SK-N-SH (cell line): ENCODE measurements at regions not wholly inside any gene's neighbourhood (a gene's known extent, or its start where the extent isn't known, plus 50 kb on each side); places are given as distances from the start of the nearest gene placed in this dataset.

Experiments
- CTCF ChIA-PET: fragments of 300-600, 350-600 bp; formaldehyde crosslinking; extraction: SDS; loops from one replicate; lab custom pipeline; 2021; lab: Yijun Ruan, JAX
- POLR2A ChIA-PET: fragments of 350-600 bp; sonication (Branson Sonifier 250); formaldehyde crosslinking; extraction: SDS; loops from one replicate; lab custom pipeline; 2020; ENCODE audit warnings: antibody characterized with exemption, inconsistent platforms; lab: Yijun Ruan, JAX
- DNase-seq: peaks from one replicate; pipeline ENCODE4 v3.0.0; 2012
- H2AFZ ChIP-seq: fragments of 200-600 bp; sonication (generic); 2 replicates; pipeline ENCODE4 v1.8.1; 2016; ENCODE audit warnings: antibody characterized with exemption, mild to moderate bottlenecking, low read depth
- H3F3A ChIP-seq: fragments of 200-600 bp; sonication (generic); replicated peaks from 2 replicates; pipeline ENCODE3; 2016; ENCODE audit warnings: antibody characterized with exemption, mild to moderate bottlenecking; ENCODE audit not compliant: insufficient read depth
- H3K27ac ChIP-seq, 2 experiments: fragments of 200-500 bp in 1 of 2; fragments of 200-600 bp in 1 of 2; sonication (Bioruptor generic) in 1 of 2; sonication (generic), shearing (Covaris generic) in 1 of 2; 2 replicates each; pipeline versions ENCODE4 v1.5.1 to v1.6.1; 2014 to 2016; ENCODE audit warnings: low read depth in 2 of 2, inconsistent platforms in 1 of 2, low read length in 1 of 2, mild to moderate bottlenecking in 1 of 2, mixed read lengths in 1 of 2
- H3K27me3 ChIP-seq: fragments of 200-600 bp; sonication (generic), shearing (Covaris generic); 2 replicates; pipeline ENCODE4 v1.6.1; 2016; ENCODE audit warnings: mixed run types; ENCODE audit not compliant: insufficient read depth
- H3K36me3 ChIP-seq, 2 experiments: fragments of 200-500 bp in 1 of 2; fragments of 200-600 bp in 1 of 2; sonication (Bioruptor generic) in 1 of 2; sonication (generic) in 1 of 2; replicated peaks in 1 of 2; 2 replicates each; pipeline versions ENCODE3 to v1.5.1; 2014 to 2016; ENCODE audit warnings: low read length in 1 of 2, mild to moderate bottlenecking in 1 of 2; ENCODE audit not compliant: insufficient read depth in 2 of 2, control insufficient read depth in 1 of 2
- H3K4me1 ChIP-seq, 2 experiments: fragments of 200-500 bp in 1 of 2; fragments of 200-600 bp in 1 of 2; sonication (Bioruptor generic) in 1 of 2; sonication (generic), shearing (Covaris generic) in 1 of 2; 2 replicates each; pipeline versions ENCODE4 v1.5.1 to v1.6.1; 2014 to 2016; ENCODE audit warnings: low read depth in 1 of 2, low read length in 1 of 2, mixed run types in 1 of 2; ENCODE audit not compliant: insufficient read depth in 2 of 2, control insufficient read depth in 1 of 2
- H3K4me2 ChIP-seq: fragments of 200-600 bp; sonication (generic), shearing (Covaris generic); 2 replicates; pipeline ENCODE4 v1.6.1; 2017; ENCODE audit warnings: mixed run types
- H3K4me3 ChIP-seq, 2 experiments: fragments of 200-500 bp in 1 of 2; fragments of 200-600 bp in 1 of 2; sonication (Bioruptor generic) in 1 of 2; sonication (generic), shearing (Covaris generic) in 1 of 2; 2 replicates each; pipeline versions ENCODE4 v1.5.1 to v1.8.1; 2014 to 2016; ENCODE audit warnings: low read depth in 2 of 2, inconsistent platforms in 1 of 2, low read length in 1 of 2, mild to moderate bottlenecking in 1 of 2, mixed read lengths in 1 of 2, moderate library complexity in 1 of 2
- H3K79me2 ChIP-seq: fragments of 200-600 bp; sonication (generic); 2 replicates; pipeline ENCODE4 v1.8.1; 2017; ENCODE audit warnings: mild to moderate bottlenecking; ENCODE audit not compliant: insufficient read depth
- H3K9ac ChIP-seq: fragments of 200-600 bp; sonication (generic); 2 replicates; pipeline ENCODE4 v1.6.1; 2017; ENCODE audit warnings: mixed run types
- H3K9me2 ChIP-seq: fragments of 200-600 bp; sonication (generic); 2 replicates; pipeline ENCODE4 v1.6.1; 2017; ENCODE audit warnings: mixed run types
- H3K9me3 ChIP-seq: fragments of 200-600 bp; sonication (generic); 2 replicates; pipeline ENCODE4 v1.6.1; 2017; ENCODE audit warnings: mixed run types, mild to moderate bottlenecking, moderate library complexity
- H4K20me1 ChIP-seq: fragments of 200-600 bp; sonication (generic); 2 replicates; pipeline ENCODE4 v1.6.1; 2017; ENCODE audit warnings: mild to moderate bottlenecking, mixed run types; ENCODE audit not compliant: insufficient read depth
- CHD2 ChIP-seq: fragments of 150-350 bp; IDR thresholded peaks from 2 replicates; pipeline ENCODE4 v1.6.1; 2018; ENCODE audit warnings: low read length; ENCODE audit not compliant: partially characterized antibody
- ELF1 ChIP-seq: IDR thresholded peaks from 2 replicates; pipeline ENCODE4 v1.4.0; 2012
- FOSL2 ChIP-seq: IDR thresholded peaks from 2 replicates; pipeline ENCODE4 v1.4.0; 2012; ENCODE audit warnings: low read depth, mild to moderate bottlenecking, moderate library complexity, borderline replicate concordance
- FOXJ3 ChIP-seq: sonication (generic); formaldehyde crosslinking; IDR thresholded peaks from 2 replicates; pipeline ENCODE4 v1.5.1; 2020; ENCODE audit warnings: mild to moderate bottlenecking, missing genetic modification reagents
- GABPA ChIP-seq: IDR thresholded peaks from 2 replicates; pipeline ENCODE4 v1.4.0; 2012; ENCODE audit warnings: low read depth, mild to moderate bottlenecking
- JUND ChIP-seq: IDR thresholded peaks from 2 replicates; pipeline ENCODE4 v1.4.0; 2012
- MAX ChIP-seq: IDR thresholded peaks from 2 replicates; pipeline ENCODE4 v1.4.0; 2012; ENCODE audit warnings: low read depth
- MXI1 ChIP-seq: IDR thresholded peaks from 2 replicates; pipeline ENCODE4 v1.6.1; 2012; ENCODE audit warnings: mild to moderate bottlenecking, low read depth, low read length, improper control_type of control experiment
- NFIC ChIP-seq: IDR thresholded peaks from 2 replicates; pipeline ENCODE4 v1.4.0; 2012; ENCODE audit warnings: borderline replicate concordance
- POLR2AphosphoS5 ChIP-seq: IDR thresholded peaks from 2 replicates; pipeline ENCODE4 v1.6.1; 2012; ENCODE audit warnings: low read depth, low read length
- RAD21 ChIP-seq: IDR thresholded peaks from 2 replicates; pipeline ENCODE4 v1.6.1; 2012; ENCODE audit warnings: mild to moderate bottlenecking, low read length
- REST ChIP-seq: IDR thresholded peaks from 2 replicates; pipeline ENCODE4 v1.6.1; 2012; ENCODE audit warnings: mild to moderate bottlenecking, low read depth, low read length, moderate library complexity
- TAF1 ChIP-seq: IDR thresholded peaks from 2 replicates; pipeline ENCODE4 v1.6.1; 2012; ENCODE audit warnings: low read depth, mild to moderate bottlenecking, low read length, moderate library complexity, borderline replicate concordance
- TEAD4 ChIP-seq: IDR thresholded peaks from 2 replicates; pipeline ENCODE4 v1.4.0; 2012; ENCODE audit warnings: mild to moderate bottlenecking, borderline replicate concordance; ENCODE audit not compliant: insufficient read depth
- YY1 ChIP-seq: IDR thresholded peaks from 2 replicates; pipeline ENCODE4 v1.4.0; 2012; ENCODE audit warnings: low read depth, mild to moderate bottlenecking
- WGBS: methylation state at CpG from one replicate; pipeline ENCODE4 v1.1.6; 2017; ENCODE audit warnings: low lambda C conversion rate; 5-methylcytosine and 5-hydroxymethylcytosine counted together
- TF ChIP-seq, protein P1 (sequence below): IDR thresholded peaks from 2 replicates; pipeline ENCODE4 v1.4.0; 2012; ENCODE audit warnings: low read depth, borderline replicate concordance
- TF ChIP-seq, protein P2 (sequence below): fragments of 150-350 bp; IDR thresholded peaks from 2 replicates; pipeline ENCODE4 v1.6.1; 2016; ENCODE audit warnings: mild to moderate bottlenecking, low read depth, low read length

GRCh38 chr2:157106950-157107349 lies 150.6 kb upstream of the GALNT5 start:
- no peak overlapping the region for H3K9ac ChIP-seq
- TF ChIP-seq MXI1 (no peak), TAF1 (no peak), YY1 (no peak), ELF1 (no peak), GABPA (no peak), RAD21 (no peak), CHD2 (no peak), NFIC (no peak), POLR2AphosphoS5 (no peak), JUND (no peak), TEAD4 (no peak), FOSL2 (no peak), REST (no peak), FOXJ3 (no peak), MAX (no peak)
- TF ChIP-seq, protein P1, sequence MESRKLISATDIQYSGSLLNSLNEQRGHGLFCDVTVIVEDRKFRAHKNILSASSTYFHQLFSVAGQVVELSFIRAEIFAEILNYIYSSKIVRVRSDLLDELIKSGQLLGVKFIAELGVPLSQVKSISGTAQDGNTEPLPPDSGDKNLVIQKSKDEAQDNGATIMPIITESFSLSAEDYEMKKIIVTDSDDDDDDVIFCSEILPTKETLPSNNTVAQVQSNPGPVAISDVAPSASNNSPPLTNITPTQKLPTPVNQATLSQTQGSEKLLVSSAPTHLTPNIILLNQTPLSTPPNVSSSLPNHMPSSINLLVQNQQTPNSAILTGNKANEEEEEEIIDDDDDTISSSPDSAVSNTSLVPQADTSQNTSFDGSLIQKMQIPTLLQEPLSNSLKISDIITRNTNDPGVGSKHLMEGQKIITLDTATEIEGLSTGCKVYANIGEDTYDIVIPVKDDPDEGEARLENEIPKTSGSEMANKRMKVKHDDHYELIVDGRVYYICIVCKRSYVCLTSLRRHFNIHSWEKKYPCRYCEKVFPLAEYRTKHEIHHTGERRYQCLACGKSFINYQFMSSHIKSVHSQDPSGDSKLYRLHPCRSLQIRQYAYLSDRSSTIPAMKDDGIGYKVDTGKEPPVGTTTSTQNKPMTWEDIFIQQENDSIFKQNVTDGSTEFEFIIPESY: no peak
- TF ChIP-seq, protein P2, sequence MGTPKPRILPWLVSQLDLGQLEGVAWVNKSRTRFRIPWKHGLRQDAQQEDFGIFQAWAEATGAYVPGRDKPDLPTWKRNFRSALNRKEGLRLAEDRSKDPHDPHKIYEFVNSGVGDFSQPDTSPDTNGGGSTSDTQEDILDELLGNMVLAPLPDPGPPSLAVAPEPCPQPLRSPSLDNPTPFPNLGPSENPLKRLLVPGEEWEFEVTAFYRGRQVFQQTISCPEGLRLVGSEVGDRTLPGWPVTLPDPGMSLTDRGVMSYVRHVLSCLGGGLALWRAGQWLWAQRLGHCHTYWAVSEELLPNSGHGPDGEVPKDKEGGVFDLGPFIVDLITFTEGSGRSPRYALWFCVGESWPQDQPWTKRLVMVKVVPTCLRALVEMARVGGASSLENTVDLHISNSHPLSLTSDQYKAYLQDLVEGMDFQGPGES: no peak
- H3K36me3 ChIP-seq: no peaks in the 10 kb centered on the region
- no peaks in the 10 kb centered on the region for H3K9me2 ChIP-seq
- ChIA-PET CTCF (no interaction called here), POLR2A (no interaction called here)
- 18% methylated on average over 1 of the region's 1 CpG for WGBS
- no peak for DNase-seq
- no peaks in the 10 kb centered on the region for H3K79me2 ChIP-seq
- no peak overlapping the region for H2AFZ ChIP-seq
- H3K27me3 ChIP-seq: no peaks in the 10 kb centered on the region
- no peak overlapping the region for H3K27ac ChIP-seq
- H3K4me1 ChIP-seq: no peaks in the 10 kb centered on the region
- H3K9me3 ChIP-seq: peaks cover 6% of the 10 kb centered on the region; the same call in 1 of the 2 replicates
- H3F3A ChIP-seq: no peaks in the 10 kb centered on the region
- no peak overlapping the region for H3K4me3 ChIP-seq
- H3K4me2 ChIP-seq: no peak overlapping the region
- H4K20me1 ChIP-seq: no peaks in the 10 kb centered on the region
